Endothelial cell (in vitro differentiated cells): ENCODE measurements at regions not wholly inside any gene's neighbourhood (a gene's known extent, or its start where the extent isn't known, plus 50 kb on each side); places are given as distances from the start of the nearest gene placed in this dataset.

Source experiments
- DNase-seq: peaks from one replicate; pipeline ENCODE4 v3.0.0; 2021; ENCODE audit warnings: low spot score
- H3K27ac Mint-ChIP-seq: one replicate; pipeline ENCODE4 v1.8.0; 2021; ENCODE audit warnings: mixed read lengths, inconsistent platforms; ENCODE audit not compliant: unreplicated experiment
- H3K27me3 Mint-ChIP-seq: one replicate; pipeline ENCODE4 v1.8.0; 2021; ENCODE audit warnings: mild to moderate bottlenecking, moderate library complexity, mixed read lengths, inconsistent platforms; ENCODE audit not compliant: unreplicated experiment
- H3K36me3 Mint-ChIP-seq: one replicate; pipeline ENCODE4 v1.8.0; 2021; ENCODE audit warnings: mild to moderate bottlenecking, low read depth, mixed read lengths, inconsistent platforms; ENCODE audit not compliant: unreplicated experiment
- H3K4me1 Mint-ChIP-seq: one replicate; pipeline ENCODE4 v1.8.0; 2021; ENCODE audit warnings: mild to moderate bottlenecking, mixed read lengths, inconsistent platforms; ENCODE audit not compliant: unreplicated experiment
- H3K4me3 Mint-ChIP-seq: one replicate; pipeline ENCODE4 v1.8.0; 2021; ENCODE audit warnings: mild to moderate bottlenecking, mixed read lengths, inconsistent platforms; ENCODE audit not compliant: unreplicated experiment
- H3K9me3 Mint-ChIP-seq: one replicate; pipeline ENCODE4 v1.8.0; 2021; ENCODE audit warnings: mixed read lengths, inconsistent platforms; ENCODE audit not compliant: unreplicated experiment
- TF ChIP-seq, protein P1 (sequence below): fragments of 200-600 bp; sonication (generic); IDR thresholded peaks from one replicate; pipeline ENCODE4 v1.5.0; 2021; ENCODE audit warnings: antibody characterized with exemption; ENCODE audit not compliant: unreplicated experiment

GRCh38 chr16:51884773-51885172, 662.2 kb downstream of the TOX3 start:
- Mint-ChIP-seq H3K4me1 (peaks cover 4% of the 10 kb centered on the region), H3K27me3 (no peaks in the 10 kb centered on the region), H3K36me3 (no peaks in the 10 kb centered on the region), H3K4me3 (no peak overlapping the region), H3K9me3 (no peaks in the 10 kb centered on the region), H3K27ac (no peak overlapping the region)
- no peak for DNase-seq
- TF ChIP-seq, protein P1, sequence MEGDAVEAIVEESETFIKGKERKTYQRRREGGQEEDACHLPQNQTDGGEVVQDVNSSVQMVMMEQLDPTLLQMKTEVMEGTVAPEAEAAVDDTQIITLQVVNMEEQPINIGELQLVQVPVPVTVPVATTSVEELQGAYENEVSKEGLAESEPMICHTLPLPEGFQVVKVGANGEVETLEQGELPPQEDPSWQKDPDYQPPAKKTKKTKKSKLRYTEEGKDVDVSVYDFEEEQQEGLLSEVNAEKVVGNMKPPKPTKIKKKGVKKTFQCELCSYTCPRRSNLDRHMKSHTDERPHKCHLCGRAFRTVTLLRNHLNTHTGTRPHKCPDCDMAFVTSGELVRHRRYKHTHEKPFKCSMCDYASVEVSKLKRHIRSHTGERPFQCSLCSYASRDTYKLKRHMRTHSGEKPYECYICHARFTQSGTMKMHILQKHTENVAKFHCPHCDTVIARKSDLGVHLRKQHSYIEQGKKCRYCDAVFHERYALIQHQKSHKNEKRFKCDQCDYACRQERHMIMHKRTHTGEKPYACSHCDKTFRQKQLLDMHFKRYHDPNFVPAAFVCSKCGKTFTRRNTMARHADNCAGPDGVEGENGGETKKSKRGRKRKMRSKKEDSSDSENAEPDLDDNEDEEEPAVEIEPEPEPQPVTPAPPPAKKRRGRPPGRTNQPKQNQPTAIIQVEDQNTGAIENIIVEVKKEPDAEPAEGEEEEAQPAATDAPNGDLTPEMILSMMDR: no peak

DNA sequence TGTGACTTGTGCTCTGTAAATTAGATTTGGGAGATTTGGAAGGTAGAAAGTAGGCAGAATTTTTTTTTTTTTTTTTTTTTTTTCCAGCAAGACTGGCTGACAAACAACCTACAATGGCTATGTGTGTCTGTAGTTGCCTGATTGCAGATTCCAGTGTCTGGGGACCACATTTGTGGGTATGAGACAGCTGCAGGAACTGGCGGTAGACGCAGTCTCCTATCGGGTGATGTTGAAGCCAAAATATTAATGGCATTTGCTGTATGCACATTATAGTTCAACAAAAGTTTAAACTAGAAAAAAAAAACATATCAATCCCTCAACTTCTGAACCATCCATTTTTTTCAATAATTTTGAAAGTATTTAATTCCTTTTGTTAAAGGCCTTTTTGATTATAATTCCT, 665.2 kb downstream of the TOX3 start:
- Mint-ChIP-seq H3K27me3 (no peaks in the 10 kb centered on the region), H3K4me1 (peaks cover 4% of the 10 kb centered on the region), H3K9me3 (no peaks in the 10 kb centered on the region), H3K36me3 (no peaks in the 10 kb centered on the region), H3K4me3 (no peak overlapping the region), H3K27ac (no peak overlapping the region)
- no peak for DNase-seq
- TF ChIP-seq, protein P1: no peak

- Mint-ChIP-seq H3K36me3 (no peaks in the 10 kb centered on the region), H3K4me1 (no peaks in the 10 kb centered on the region), H3K9me3 (no peaks in the 10 kb centered on the region), H3K27ac (no peak overlapping the region), H3K27me3 (peaks cover 1% of the 10 kb centered on the region), H3K4me3 (no peak overlapping the region)
- no peak for DNase-seq
- TF ChIP-seq, protein P1: no peak
These were observed 666.2 kb downstream of the TOX3 start for GRCh38 chr16:51880776-51881175.

GRCh38 chr16:51877686-51878085, 669.3 kb downstream of the TOX3 start:
- Mint-ChIP-seq H3K27me3 (peaks cover 1% of the 10 kb centered on the region), H3K9me3 (no peaks in the 10 kb centered on the region), H3K4me1 (no peaks in the 10 kb centered on the region), H3K27ac (no peak overlapping the region), H3K36me3 (no peaks in the 10 kb centered on the region), H3K4me3 (no peak overlapping the region)
- TF ChIP-seq, protein P1: no peak
- no peak for DNase-seq

- Mint-ChIP-seq H3K9me3 (no peaks in the 10 kb centered on the region), H3K4me3 (no peak overlapping the region), H3K4me1 (no peaks in the 10 kb centered on the region), H3K27ac (no peak overlapping the region), H3K36me3 (no peaks in the 10 kb centered on the region), H3K27me3 (peaks cover 1% of the 10 kb centered on the region)
- no peak for DNase-seq
- TF ChIP-seq, protein P1: no peak
These were observed 670.0 kb downstream of the TOX3 start for GRCh38 chr16:51876934-51877333.
